ENCODE measurements at regions not wholly inside any gene's neighbourhood (a gene's known extent, or its start where the extent isn't known, plus 50 kb on each side); places are given as distances from the start of the nearest gene placed in this dataset.

- DNase-seq = no peak
Measured at GRCh38 chr10:56715262-56715661, 354.2 kb upstream of the ZWINT start.

GRCh38 chr10:56698506-56698905 is 337.4 kb upstream of the ZWINT start:
- no peak for DNase-seq

- no peak for DNase-seq
Measured at GRCh38 chr10:56679578-56679977, 318.5 kb upstream of the ZWINT start.

- no peak for DNase-seq
Measured at GRCh38 chr10:56662765-56663447, 301.8 kb upstream of the ZWINT start.

GRCh38 chr10:56653289-56653688 is 292.2 kb upstream of the ZWINT start:
- no peak for DNase-seq

GRCh38 chr10:56646329-56647111 is 285.5 kb upstream of the ZWINT start:
- DNase-seq = no peak

GRCh38 chr10:56633876-56634452 is 272.9 kb upstream of the ZWINT start:
- DNase-seq = peak; percentile 53

- no peak for DNase-seq
Measured at GRCh38 chr10:56632537-56632936, 271.5 kb upstream of the ZWINT start.

GRCh38 chr10:56624082-56624481 is 263.0 kb upstream of the ZWINT start:
- no peak for DNase-seq

- no peak for DNase-seq
Measured at GRCh38 chr10:56623064-56623463, 262.0 kb upstream of the ZWINT start.

GRCh38 chr10:56622335-56622973 is 261.4 kb upstream of the ZWINT start:
- DNase-seq = no peak

GRCh38 chr10:56606202-56606601 is 245.1 kb upstream of the ZWINT start:
- DNase-seq = no peak

GRCh38 chr10:56605051-56605450 is 244.0 kb upstream of the ZWINT start:
- no peak for DNase-seq

- no peak for DNase-seq
Measured at GRCh38 chr10:56604624-56605023, 243.6 kb upstream of the ZWINT start.

GRCh38 chr10:56599201-56599600 is 238.1 kb upstream of the ZWINT start:
- no peak for DNase-seq

- no peak for DNase-seq
Measured at GRCh38 chr10:56596257-56596656, 235.2 kb upstream of the ZWINT start.

- no peak for DNase-seq
Measured at GRCh38 chr10:56593120-56593519, 232.1 kb upstream of the ZWINT start.

- no peak for DNase-seq
Measured at GRCh38 chr10:56586461-56586891, 225.4 kb upstream of the ZWINT start.

- no peak for DNase-seq
Measured at GRCh38 chr10:56585447-56586171, 224.6 kb upstream of the ZWINT start.

- DNase-seq = no peak
Measured at GRCh38 chr10:56583316-56583715, 222.3 kb upstream of the ZWINT start.

- DNase-seq = no peak
Measured at GRCh38 chr10:56567580-56567979, 206.5 kb upstream of the ZWINT start.

- DNase-seq = no peak
Measured at GRCh38 chr10:56561336-56561735, 200.3 kb upstream of the ZWINT start.

- DNase-seq = no peak
Measured at GRCh38 chr10:56551037-56551436, 190.0 kb upstream of the ZWINT start.
